GM04504 (cell line): ENCODE measurements at regions not wholly inside any gene's neighbourhood (a gene's known extent, or its start where the extent isn't known, plus 50 kb on each side); places are given as distances from the start of the nearest gene placed in this dataset.
A peak's percentile ranks its signal among the peaks of the same experiment; 100 is the strongest.
"Not testable (repeated sequence)": the region's sequence is repeated elsewhere in the genome, so short reads cannot be mapped to it uniquely, and the experiment has no call there.

Source experiments
- DNase-seq: peaks from one replicate; pipeline ENCODE4 v3.0.0-alpha.2; 2012; ENCODE audit warnings: low read depth

DNA sequence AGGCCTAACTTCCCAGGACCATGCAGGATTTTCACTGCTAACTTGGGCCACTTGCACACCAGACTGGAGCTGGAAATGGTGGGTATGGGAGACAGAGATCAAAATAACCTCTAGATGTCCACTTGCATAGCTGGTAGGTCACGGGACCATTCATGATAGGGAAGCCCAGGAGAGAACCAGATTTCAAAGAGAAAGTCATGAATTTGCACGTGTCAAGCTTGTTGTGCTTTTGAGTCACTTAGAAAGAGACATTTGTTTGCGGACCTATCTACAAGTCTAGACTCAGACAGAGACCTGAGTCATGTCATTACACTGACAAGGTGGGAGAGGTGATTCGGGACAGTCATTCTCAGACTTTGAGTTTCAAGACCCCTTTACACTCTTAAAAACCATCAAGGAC is 704.1 kb downstream of the DTWD2 start:
- DNase-seq, result not testable (repeated sequence)

GRCh38 chr5:118282480-118283038 is 705.8 kb downstream of the DTWD2 start:
- DNase-seq, result not testable (repeated sequence)

DNA sequence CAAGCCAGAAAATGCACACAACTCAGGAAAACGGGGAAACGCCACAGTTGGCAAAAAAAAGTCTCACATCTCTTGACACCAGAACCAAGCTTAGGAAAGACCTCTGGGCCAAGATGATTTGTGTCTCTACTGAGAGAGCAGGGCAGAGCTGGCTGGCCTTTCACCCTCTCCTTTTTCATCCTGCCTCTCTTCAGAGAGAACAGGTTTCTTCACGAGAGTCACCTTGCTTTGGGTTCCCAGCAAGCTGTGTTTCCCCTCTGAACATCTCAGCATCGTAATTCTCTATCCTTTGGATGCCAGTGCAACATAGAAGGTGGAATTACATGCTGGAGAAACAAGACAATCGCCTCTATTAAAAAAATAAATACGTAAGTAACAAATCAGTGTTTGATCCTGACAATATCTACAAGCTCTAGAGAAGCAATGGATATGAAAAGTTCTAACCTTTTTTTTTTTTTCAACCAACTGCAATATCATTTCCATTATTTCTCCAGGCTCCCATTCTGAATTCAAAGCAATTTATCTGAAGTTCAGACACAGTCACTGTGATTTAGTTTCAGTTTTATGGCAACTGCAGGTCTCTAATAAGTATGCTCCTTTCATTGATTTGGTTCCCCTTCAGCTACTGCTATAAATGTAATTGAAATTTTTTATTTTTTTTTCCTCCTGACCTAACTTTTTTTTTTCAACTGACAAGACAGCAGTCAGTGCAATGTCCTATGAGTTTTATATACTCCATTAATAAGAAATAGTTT is 708.6 kb downstream of the DTWD2 start:
- no peak for DNase-seq

- DNase-seq, result peak; percentile 16
These were observed 717.8 kb downstream of the DTWD2 start for GRCh38 chr5:118270526-118270925.

DNA sequence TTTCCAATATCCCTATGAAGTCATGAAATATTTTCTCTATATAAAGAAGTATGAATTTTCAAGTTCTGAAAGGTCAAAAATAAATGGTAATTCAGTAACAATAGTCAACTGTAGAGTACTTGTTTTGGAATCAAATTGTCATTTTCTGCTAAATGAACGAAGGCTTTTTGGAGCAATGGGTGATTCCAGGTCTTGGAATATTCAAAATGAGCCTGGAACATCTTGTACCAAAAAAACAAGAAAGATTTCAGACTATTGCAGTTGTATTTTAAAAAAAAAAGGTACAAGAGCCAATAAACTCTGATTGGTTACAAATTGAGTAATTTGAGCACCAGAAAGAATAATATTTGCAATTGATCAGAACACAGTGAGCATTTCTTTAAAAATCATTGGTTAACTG is 730.1 kb downstream of the DTWD2 start:
- no peak for DNase-seq

DNA sequence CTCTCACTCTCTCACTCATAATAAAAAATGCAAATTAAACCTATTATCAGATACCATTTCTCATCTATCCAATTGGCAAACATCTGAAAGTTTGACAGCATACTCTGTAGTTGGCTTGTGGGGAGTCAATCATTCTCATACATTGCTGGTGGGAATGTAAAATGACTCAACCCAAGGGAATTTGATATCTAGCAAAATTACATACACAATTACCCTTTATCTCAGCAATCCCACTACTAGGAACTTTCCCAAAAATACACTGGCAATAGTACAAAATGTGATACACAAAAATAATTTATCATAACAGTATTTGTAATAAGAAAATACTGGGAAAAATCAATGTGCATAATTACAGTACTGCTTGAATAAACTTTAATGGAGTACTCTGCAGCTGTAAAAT is 731.3 kb downstream of the DTWD2 start:
- no peak for DNase-seq

- DNase-seq, result no peak
These were observed 734.9 kb downstream of the DTWD2 start for GRCh38 chr5:118253225-118254061.

GRCh38 chr5:118249386-118249785 is 739.0 kb downstream of the DTWD2 start:
- DNase-seq, result no peak

DNA sequence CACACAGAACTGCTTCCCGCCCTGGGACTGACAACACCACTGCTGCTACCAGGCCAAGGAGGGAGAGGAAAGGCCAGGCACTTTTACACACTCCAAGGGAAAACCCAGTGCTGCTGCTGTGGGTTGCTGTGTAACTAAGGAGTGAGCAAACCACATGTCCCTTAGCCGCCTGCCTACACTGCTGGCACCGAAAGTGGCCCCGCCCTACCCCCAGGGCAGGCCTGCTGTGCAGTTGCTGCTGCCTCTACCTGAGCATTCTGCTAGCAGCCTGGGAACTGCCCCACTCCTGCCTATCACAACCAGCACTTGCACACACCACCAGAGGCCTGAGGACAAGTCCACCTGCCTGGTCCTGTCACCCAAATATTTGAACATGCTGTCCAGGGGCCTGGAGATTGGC is 740.9 kb downstream of the DTWD2 start:
- DNase-seq, result no peak

- DNase-seq, result no peak
These were observed 744.7 kb downstream of the DTWD2 start for GRCh38 chr5:118243613-118244012.

GRCh38 chr5:118243068-118243467 is 745.3 kb downstream of the DTWD2 start:
- no peak for DNase-seq

GRCh38 chr5:118236108-118236849 is 752.1 kb downstream of the DTWD2 start:
- DNase-seq, result no peak

- DNase-seq, result peak; percentile 1
These were observed 754.7 kb downstream of the DTWD2 start for GRCh38 chr5:118233606-118234005.

DNA sequence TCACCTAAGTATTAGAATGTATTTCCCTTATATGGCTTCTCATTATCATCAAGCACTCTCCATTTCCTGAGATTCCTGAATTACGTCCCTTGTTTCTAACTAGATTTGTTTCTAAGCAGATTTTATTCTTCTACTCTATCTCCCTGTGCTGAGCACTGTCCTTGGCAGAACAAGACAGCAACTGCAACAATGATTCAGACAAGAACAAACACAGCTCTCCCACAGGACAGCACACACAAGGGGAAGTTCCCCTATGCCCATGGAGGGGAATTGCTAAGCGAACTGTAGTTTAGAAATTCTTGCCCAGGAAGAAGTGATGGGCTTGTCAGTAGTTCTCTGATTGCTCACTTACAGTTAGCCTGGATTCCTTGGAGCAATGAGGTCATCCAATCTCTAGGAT is 759.9 kb downstream of the DTWD2 start:
- DNase-seq, result no peak

DNA sequence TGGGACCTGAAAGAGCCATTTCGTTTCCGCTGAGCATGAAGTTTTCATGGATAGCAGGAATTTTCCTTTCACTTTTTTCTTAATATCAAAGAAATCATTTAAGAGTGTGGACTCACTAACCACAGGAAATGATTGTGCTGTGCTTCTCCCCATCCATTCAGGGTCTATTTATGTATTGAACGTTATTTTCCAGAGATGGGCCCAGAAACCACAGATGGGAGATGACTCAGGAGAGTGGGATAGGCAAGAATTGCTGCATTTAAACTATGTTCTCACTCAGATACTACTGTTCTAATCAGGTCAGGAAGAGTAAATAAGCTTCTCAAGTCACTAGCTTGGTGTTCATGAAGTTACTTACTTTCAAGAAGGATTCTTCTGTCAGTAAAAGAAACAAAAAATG is 763.8 kb downstream of the DTWD2 start:
- peak; percentile 34 for DNase-seq

DNA sequence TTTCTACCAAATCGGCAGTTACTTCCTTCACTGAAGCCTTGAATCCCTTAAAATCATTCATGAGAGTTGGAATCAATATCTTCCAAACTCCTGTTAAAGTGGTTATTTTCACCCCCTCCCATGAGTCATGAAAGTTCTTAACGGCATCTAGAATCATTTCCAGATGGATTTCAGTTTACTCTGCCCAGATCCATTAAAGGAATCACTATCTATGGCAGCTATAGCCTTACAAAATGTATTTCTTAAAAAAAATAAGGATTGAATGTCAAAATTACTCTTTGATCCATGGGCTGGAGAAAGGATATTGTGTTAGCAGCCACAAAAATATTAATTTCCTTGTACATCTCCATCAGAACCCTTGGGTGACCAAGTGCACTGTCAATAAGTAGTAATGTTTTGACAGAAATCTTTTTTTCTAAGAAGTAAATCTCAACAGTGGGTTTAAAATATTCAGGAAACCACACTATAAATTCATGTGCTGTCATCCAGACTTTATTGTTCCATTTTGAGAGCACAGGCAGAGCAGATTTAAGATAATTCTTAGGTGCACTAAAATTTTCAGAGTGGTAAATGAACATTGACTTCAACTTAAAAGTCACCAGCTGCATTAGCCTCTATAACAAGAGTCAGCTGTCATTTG is 767.7 kb downstream of the DTWD2 start:
- DNase-seq, result peak; percentile 36

GRCh38 chr5:118211606-118212005 is 776.7 kb downstream of the DTWD2 start:
- DNase-seq, result no peak

GRCh38 chr5:118208031-118208453 is 780.3 kb downstream of the DTWD2 start:
- DNase-seq, result no peak

GRCh38 chr5:118199801-118200200 is 788.5 kb downstream of the DTWD2 start:
- no peak for DNase-seq

GRCh38 chr5:118196229-118196628 is 792.1 kb downstream of the DTWD2 start:
- no peak for DNase-seq

DNA sequence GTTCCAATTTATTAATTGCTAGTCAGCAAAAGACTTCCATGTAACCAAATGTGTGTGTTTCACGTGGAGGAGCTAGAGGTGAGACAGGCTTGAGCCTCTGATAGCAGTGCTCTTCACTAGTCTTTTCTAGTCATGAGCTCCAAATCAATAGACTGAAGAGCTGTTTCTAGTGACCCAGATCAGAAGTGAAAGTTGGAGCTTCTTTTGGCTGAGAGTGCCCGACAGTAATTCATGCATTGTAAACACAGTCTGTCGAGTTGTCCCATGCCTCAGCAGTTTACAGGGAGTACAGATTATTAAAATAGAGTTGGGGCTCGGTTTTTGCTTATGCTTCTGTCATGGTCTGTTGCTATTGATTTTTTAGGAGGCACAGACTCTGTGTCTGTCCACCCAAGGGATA is 793.1 kb downstream of the DTWD2 start:
- no peak for DNase-seq
